DOHH2 (cell line): ENCODE measurements at regions not wholly inside any gene's neighbourhood (a gene's known extent, or its start where the extent isn't known, plus 50 kb on each side); places are given as distances from the start of the nearest gene placed in this dataset.

Experiments
- EZH2phosphoT487 ChIP-seq: fragments of 200-600 bp; sonication (generic); IDR thresholded peaks from 2 replicates; pipeline ENCODE4 v1.6.1; 2017; ENCODE audit warnings: borderline replicate concordance, mild to moderate bottlenecking, antibody characterized with exemption, low read length, moderate library complexity, mixed read lengths
- TF ChIP-seq, protein P1 (sequence below): fragments of 200-600 bp; sonication (generic); IDR thresholded peaks from one replicate; pipeline ENCODE4 v1.5.1; 2014; ENCODE audit warnings: antibody characterized with exemption, mild to moderate bottlenecking, low read depth, low read length; ENCODE audit not compliant: poor library complexity, severe bottlenecking

DNA sequence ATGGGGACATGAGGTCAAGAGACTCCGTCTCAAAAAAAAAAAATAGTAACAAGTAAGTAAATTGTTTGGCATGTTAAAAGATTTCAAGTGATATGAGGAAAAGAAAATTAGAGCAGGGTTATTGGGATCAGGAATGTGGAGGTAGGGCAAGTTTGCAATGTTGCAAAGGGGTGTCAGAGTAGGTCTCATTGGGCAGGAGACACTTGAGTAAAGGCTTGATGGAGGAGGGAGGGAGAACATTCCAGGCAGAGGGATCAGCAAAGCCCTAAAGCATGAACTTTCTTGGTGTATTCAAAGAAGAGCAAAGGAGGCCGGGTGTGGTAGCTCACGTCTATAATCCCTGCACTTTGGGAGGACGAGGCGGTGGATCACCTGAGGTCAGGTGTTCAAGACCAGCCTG, 87.1 kb upstream of the HAND1 start:
- TF ChIP-seq, protein P1, sequence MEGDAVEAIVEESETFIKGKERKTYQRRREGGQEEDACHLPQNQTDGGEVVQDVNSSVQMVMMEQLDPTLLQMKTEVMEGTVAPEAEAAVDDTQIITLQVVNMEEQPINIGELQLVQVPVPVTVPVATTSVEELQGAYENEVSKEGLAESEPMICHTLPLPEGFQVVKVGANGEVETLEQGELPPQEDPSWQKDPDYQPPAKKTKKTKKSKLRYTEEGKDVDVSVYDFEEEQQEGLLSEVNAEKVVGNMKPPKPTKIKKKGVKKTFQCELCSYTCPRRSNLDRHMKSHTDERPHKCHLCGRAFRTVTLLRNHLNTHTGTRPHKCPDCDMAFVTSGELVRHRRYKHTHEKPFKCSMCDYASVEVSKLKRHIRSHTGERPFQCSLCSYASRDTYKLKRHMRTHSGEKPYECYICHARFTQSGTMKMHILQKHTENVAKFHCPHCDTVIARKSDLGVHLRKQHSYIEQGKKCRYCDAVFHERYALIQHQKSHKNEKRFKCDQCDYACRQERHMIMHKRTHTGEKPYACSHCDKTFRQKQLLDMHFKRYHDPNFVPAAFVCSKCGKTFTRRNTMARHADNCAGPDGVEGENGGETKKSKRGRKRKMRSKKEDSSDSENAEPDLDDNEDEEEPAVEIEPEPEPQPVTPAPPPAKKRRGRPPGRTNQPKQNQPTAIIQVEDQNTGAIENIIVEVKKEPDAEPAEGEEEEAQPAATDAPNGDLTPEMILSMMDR: no peak
- TF ChIP-seq EZH2phosphoT487: no peak
